ENCODE measurements at regions not wholly inside any gene's neighbourhood (a gene's known extent, or its start where the extent isn't known, plus 50 kb on each side); places are given as distances from the start of the nearest gene placed in this dataset.

GRCh38 chr1:193613041-193613440, 426.6 kb upstream of the B3GALT2 start:
- Histone ChIP-seq H3K36me3 (no peaks in the 10 kb centered on the region), H3K4me3 (no peak overlapping the region), H3K4me1 (replicated peaks) (no peaks in the 10 kb centered on the region), H3K27ac (no peak overlapping the region), H3K9me3 (replicated peaks) (no peaks in the 10 kb centered on the region), H3K27me3 (replicated peaks) (no peaks in the 10 kb centered on the region)
- DNase-seq (ENCODE audit: low read depth in 1 of 2, low spot score in 2 of 2), result no peak

GRCh38 chr1:193609592-193609991, 423.2 kb upstream of the B3GALT2 start:
- no peak for DNase-seq (ENCODE audit: low read depth in 1 of 2, low spot score in 2 of 2)
- Histone ChIP-seq H3K4me3 (no peak overlapping the region), H3K27me3 (replicated peaks) (no peaks in the 10 kb centered on the region), H3K27ac (no peak overlapping the region), H3K9me3 (replicated peaks) (no peaks in the 10 kb centered on the region), H3K4me1 (replicated peaks) (no peaks in the 10 kb centered on the region), H3K36me3 (no peaks in the 10 kb centered on the region)

- Histone ChIP-seq H3K27me3 (replicated peaks) (no peaks in the 10 kb centered on the region), H3K4me3 (no peak overlapping the region), H3K36me3 (no peaks in the 10 kb centered on the region), H3K9me3 (replicated peaks) (no peaks in the 10 kb centered on the region), H3K4me1 (replicated peaks) (no peaks in the 10 kb centered on the region), H3K27ac (no peak overlapping the region)
- no peak for DNase-seq (ENCODE audit: low read depth in 1 of 2, low spot score in 2 of 2)
Observed at GRCh38 chr1:193607787-193608186, 421.4 kb upstream of the B3GALT2 start.

GRCh38 chr1:193606035-193606434, 419.6 kb upstream of the B3GALT2 start:
- no peak overlapping the region for H3K4me3 ChIP-seq
- no peak overlapping the region for H3K27ac ChIP-seq
- DNase-seq (ENCODE audit: low read depth in 1 of 2, low spot score in 2 of 2), result no peak
- no peaks in the 10 kb centered on the region for H3K36me3 ChIP-seq
- no peaks in the 10 kb centered on the region for H3K27me3 ChIP-seq (replicated peaks)
- H3K9me3 ChIP-seq (replicated peaks), result no peaks in the 10 kb centered on the region
- no peaks in the 10 kb centered on the region for H3K4me1 ChIP-seq (replicated peaks)

- no peak for DNase-seq (ENCODE audit: low read depth in 1 of 2, low spot score in 2 of 2)
- Histone ChIP-seq H3K27ac (no peak overlapping the region), H3K4me1 (replicated peaks) (no peaks in the 10 kb centered on the region), H3K27me3 (replicated peaks) (no peaks in the 10 kb centered on the region), H3K9me3 (replicated peaks) (no peaks in the 10 kb centered on the region), H3K4me3 (no peak overlapping the region), H3K36me3 (no peaks in the 10 kb centered on the region)
Observed at GRCh38 chr1:193602705-193603104, 416.3 kb upstream of the B3GALT2 start.

- H3K27ac ChIP-seq, result no peak overlapping the region
- no peaks in the 10 kb centered on the region for H3K9me3 ChIP-seq (replicated peaks)
- H3K27me3 ChIP-seq (replicated peaks), result no peaks in the 10 kb centered on the region
- H3K36me3 ChIP-seq, result no peaks in the 10 kb centered on the region
- DNase-seq (ENCODE audit: low read depth in 1 of 2, low spot score in 2 of 2), result no peak
- H3K4me1 ChIP-seq (replicated peaks), result no peaks in the 10 kb centered on the region
- no peak overlapping the region for H3K4me3 ChIP-seq
Observed at GRCh38 chr1:193593147-193593885, 406.9 kb upstream of the B3GALT2 start.

- Histone ChIP-seq H3K27me3 (replicated peaks) (no peaks in the 10 kb centered on the region), H3K9me3 (replicated peaks) (no peaks in the 10 kb centered on the region), H3K4me1 (replicated peaks) (no peaks in the 10 kb centered on the region), H3K27ac (no peak overlapping the region), H3K4me3 (no peak overlapping the region), H3K36me3 (no peaks in the 10 kb centered on the region)
- DNase-seq (ENCODE audit: low read depth in 1 of 2, low spot score in 2 of 2), result no peak
Observed at GRCh38 chr1:193592317-193592716, 405.9 kb upstream of the B3GALT2 start.

GRCh38 chr1:193590102-193590501, 403.7 kb upstream of the B3GALT2 start:
- Histone ChIP-seq H3K36me3 (no peaks in the 10 kb centered on the region), H3K4me3 (no peak overlapping the region), H3K9me3 (replicated peaks) (no peaks in the 10 kb centered on the region), H3K27me3 (replicated peaks) (no peaks in the 10 kb centered on the region), H3K27ac (no peak overlapping the region), H3K4me1 (replicated peaks) (no peaks in the 10 kb centered on the region)
- no peak for DNase-seq (ENCODE audit: low read depth in 1 of 2, low spot score in 2 of 2)

- no peak for DNase-seq (ENCODE audit: low read depth in 1 of 2, low spot score in 2 of 2)
- H3K27ac ChIP-seq, result no peak overlapping the region
Observed at GRCh38 chr1:193589597-193590040, 403.2 kb upstream of the B3GALT2 start.

GRCh38 chr1:193588311-193589082, 402.1 kb upstream of the B3GALT2 start:
- Histone ChIP-seq H3K4me3 (no peak overlapping the region), H3K4me1 (replicated peaks) (no peaks in the 10 kb centered on the region), H3K9me3 (replicated peaks) (no peaks in the 10 kb centered on the region), H3K27me3 (replicated peaks) (no peaks in the 10 kb centered on the region), H3K36me3 (no peaks in the 10 kb centered on the region), H3K27ac (no peak overlapping the region)
- no peak for DNase-seq (ENCODE audit: low read depth in 1 of 2, low spot score in 2 of 2)

More at GRCh38 chr1:193589597-193590040, 403.2 kb upstream of the B3GALT2 start:
- no peaks in the 10 kb centered on the region for H3K9me3 ChIP-seq (replicated peaks)
- H3K4me1 ChIP-seq (replicated peaks), result no peaks in the 10 kb centered on the region
- H3K27me3 ChIP-seq (replicated peaks), result no peaks in the 10 kb centered on the region
- no peaks in the 10 kb centered on the region for H3K36me3 ChIP-seq
- H3K4me3 ChIP-seq, result no peak overlapping the region

GRCh38 chr1:193584731-193585239, 398.4 kb upstream of the B3GALT2 start:
- Histone ChIP-seq H3K27ac (no peak overlapping the region), H3K4me1 (replicated peaks) (no peaks in the 10 kb centered on the region), H3K9me3 (replicated peaks) (no peaks in the 10 kb centered on the region), H3K4me3 (no peak overlapping the region), H3K36me3 (no peaks in the 10 kb centered on the region), H3K27me3 (replicated peaks) (no peaks in the 10 kb centered on the region)
- DNase-seq (ENCODE audit: low read depth in 1 of 2, low spot score in 2 of 2), result no peak

- H3K4me3 ChIP-seq, result no peak overlapping the region
- no peak for DNase-seq (ENCODE audit: low read depth in 1 of 2, low spot score in 2 of 2)
- no peaks in the 10 kb centered on the region for H3K9me3 ChIP-seq (replicated peaks)
- no peaks in the 10 kb centered on the region for H3K27me3 ChIP-seq (replicated peaks)
- H3K4me1 ChIP-seq (replicated peaks), result no peaks in the 10 kb centered on the region
- H3K27ac ChIP-seq, result no peak overlapping the region
- no peaks in the 10 kb centered on the region for H3K36me3 ChIP-seq
Observed at GRCh38 chr1:193581341-193581740, 394.9 kb upstream of the B3GALT2 start.

- Histone ChIP-seq H3K36me3 (no peaks in the 10 kb centered on the region), H3K4me1 (replicated peaks) (no peaks in the 10 kb centered on the region), H3K9me3 (replicated peaks) (no peaks in the 10 kb centered on the region), H3K27me3 (replicated peaks) (no peaks in the 10 kb centered on the region), H3K27ac (no peak overlapping the region), H3K4me3 (no peak overlapping the region)
- no peak for DNase-seq (ENCODE audit: low read depth in 1 of 2, low spot score in 2 of 2)
Observed at GRCh38 chr1:193580419-193580818, 394.0 kb upstream of the B3GALT2 start.

GRCh38 chr1:193579323-193579722, 392.9 kb upstream of the B3GALT2 start:
- Histone ChIP-seq H3K27ac (no peak overlapping the region), H3K36me3 (no peaks in the 10 kb centered on the region), H3K4me3 (no peak overlapping the region), H3K4me1 (replicated peaks) (no peaks in the 10 kb centered on the region), H3K9me3 (replicated peaks) (no peaks in the 10 kb centered on the region), H3K27me3 (replicated peaks) (no peaks in the 10 kb centered on the region)
- no peak for DNase-seq (ENCODE audit: low read depth in 1 of 2, low spot score in 2 of 2)

Data from SJSA1 (cell line).